ENCODE measurements at regions not wholly inside any gene's neighbourhood (a gene's known extent, or its start where the extent isn't known, plus 50 kb on each side); places are given as distances from the start of the nearest gene placed in this dataset.

DNA sequence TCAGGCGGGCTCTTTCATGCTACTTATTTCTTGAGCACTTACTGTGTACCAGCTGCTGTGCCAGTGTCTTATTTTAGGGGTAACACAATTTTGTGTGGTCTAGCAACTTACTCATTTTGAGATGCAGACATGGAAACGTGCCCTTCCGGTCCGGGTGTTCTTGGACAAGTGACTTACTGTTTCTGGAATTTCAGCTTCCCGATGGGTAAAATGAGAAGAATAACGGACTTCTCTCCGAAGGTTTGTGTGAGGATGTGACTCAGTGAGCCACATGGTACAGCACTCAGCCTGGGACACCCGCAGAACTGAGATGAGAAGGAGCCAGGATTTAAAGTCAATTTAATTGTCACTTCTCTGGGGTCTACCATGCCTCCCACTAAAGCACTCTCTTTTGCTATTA lies 114.5 kb upstream of the SYT13 start:
- Histone ChIP-seq H3K9ac (ENCODE audit: low read length) (peak overlapping the region; percentile 53), H4K20me1 (ENCODE audit: insufficient read depth, low read length) (no peaks in the 10 kb centered on the region), H2AFZ (ENCODE audit: low read depth, low read length) (no peak overlapping the region), H3K9me3 (ENCODE audit: insufficient read depth, low read depth, low read length) (no peaks in the 10 kb centered on the region), H3K27me3 (ENCODE audit: insufficient read depth, low read length) (peaks cover 5% of the 10 kb centered on the region), H3K4me2 (ENCODE audit: low read length) (peak overlapping the region; percentile 78), H3K4me1 (ENCODE audit: insufficient read depth, low read length) (peaks cover 16% of the 10 kb centered on the region), H3K4me3 (ENCODE audit: insufficient read depth, low read depth, low read length) (no peak overlapping the region), H3K27ac (ENCODE audit: low read depth, low read length) (peak overlapping the region; percentile 53), H3K36me3 (ENCODE audit: insufficient read depth, low read length) (no peaks in the 10 kb centered on the region), H3K79me2 (ENCODE audit: insufficient read depth, low read length) (no peaks in the 10 kb centered on the region)
- no peak overlapping the region for H3K4me3 Mint-ChIP-seq (ENCODE audit: unreplicated experiment)
- peaks cover 55% of the 10 kb centered on the region for H3K27me3 Mint-ChIP-seq (ENCODE audit: low read depth, unreplicated experiment)
- peaks cover 15% of the 10 kb centered on the region for H3K4me1 Mint-ChIP-seq (ENCODE audit: low read depth, unreplicated experiment)
- peaks cover 3% of the 10 kb centered on the region for H3K9me3 Mint-ChIP-seq (ENCODE audit: unreplicated experiment)
- FAIRE-seq (peak; percentile 23), DNase-seq (ENCODE audit: low read depth) (peak; percentile 78)
- H3K27ac Mint-ChIP-seq (ENCODE audit: unreplicated experiment): peak overlapping the region; percentile 6
- no peaks in the 10 kb centered on the region for H3K36me3 Mint-ChIP-seq (ENCODE audit: low read depth, unreplicated experiment)
- TF ChIP-seq EZH2 (IDR thresholded peaks at IDR 0.05; ENCODE audit: insufficient read depth, low read length): no peak
- TF ChIP-seq, protein P1, sequence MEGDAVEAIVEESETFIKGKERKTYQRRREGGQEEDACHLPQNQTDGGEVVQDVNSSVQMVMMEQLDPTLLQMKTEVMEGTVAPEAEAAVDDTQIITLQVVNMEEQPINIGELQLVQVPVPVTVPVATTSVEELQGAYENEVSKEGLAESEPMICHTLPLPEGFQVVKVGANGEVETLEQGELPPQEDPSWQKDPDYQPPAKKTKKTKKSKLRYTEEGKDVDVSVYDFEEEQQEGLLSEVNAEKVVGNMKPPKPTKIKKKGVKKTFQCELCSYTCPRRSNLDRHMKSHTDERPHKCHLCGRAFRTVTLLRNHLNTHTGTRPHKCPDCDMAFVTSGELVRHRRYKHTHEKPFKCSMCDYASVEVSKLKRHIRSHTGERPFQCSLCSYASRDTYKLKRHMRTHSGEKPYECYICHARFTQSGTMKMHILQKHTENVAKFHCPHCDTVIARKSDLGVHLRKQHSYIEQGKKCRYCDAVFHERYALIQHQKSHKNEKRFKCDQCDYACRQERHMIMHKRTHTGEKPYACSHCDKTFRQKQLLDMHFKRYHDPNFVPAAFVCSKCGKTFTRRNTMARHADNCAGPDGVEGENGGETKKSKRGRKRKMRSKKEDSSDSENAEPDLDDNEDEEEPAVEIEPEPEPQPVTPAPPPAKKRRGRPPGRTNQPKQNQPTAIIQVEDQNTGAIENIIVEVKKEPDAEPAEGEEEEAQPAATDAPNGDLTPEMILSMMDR (IDR thresholded peaks at IDR 0.05; ENCODE audit: insufficient read depth, low read depth, low read length): no peak

DNA sequence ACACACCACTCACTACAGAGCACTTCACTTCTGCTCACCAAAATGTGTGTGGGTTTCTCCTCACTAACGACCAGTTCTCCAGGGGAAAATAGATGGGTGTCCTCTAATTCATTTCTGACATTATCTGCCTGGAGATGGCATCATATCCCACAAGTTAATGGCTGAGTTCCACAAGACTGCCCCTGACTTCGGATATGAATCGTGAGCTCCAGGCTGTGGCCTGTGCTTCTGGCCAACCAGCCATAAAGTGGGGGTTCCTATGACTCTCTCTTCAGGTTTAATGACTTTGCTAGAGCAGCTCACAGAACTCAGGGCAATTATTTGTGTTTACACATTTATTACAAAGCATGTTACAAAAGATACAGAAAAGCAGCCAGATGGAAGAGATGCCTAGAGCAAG lies 113.0 kb upstream of the SYT13 start:
- Histone ChIP-seq H3K36me3 (ENCODE audit: insufficient read depth, low read length) (no peaks in the 10 kb centered on the region), H2AFZ (ENCODE audit: low read depth, low read length) (no peak overlapping the region), H3K27ac (ENCODE audit: low read depth, low read length) (no peak overlapping the region), H3K4me2 (ENCODE audit: low read length) (no peak overlapping the region), H4K20me1 (ENCODE audit: insufficient read depth, low read length) (no peaks in the 10 kb centered on the region), H3K79me2 (ENCODE audit: insufficient read depth, low read length) (no peaks in the 10 kb centered on the region), H3K4me3 (ENCODE audit: insufficient read depth, low read depth, low read length) (no peak overlapping the region), H3K9ac (ENCODE audit: low read length) (no peak overlapping the region), H3K4me1 (ENCODE audit: insufficient read depth, low read length) (peaks cover 16% of the 10 kb centered on the region), H3K9me3 (ENCODE audit: insufficient read depth, low read depth, low read length) (no peaks in the 10 kb centered on the region), H3K27me3 (ENCODE audit: insufficient read depth, low read length) (no peaks in the 10 kb centered on the region)
- H3K4me1 Mint-ChIP-seq (ENCODE audit: low read depth, unreplicated experiment): peaks cover 15% of the 10 kb centered on the region
- peaks cover 56% of the 10 kb centered on the region for H3K27me3 Mint-ChIP-seq (ENCODE audit: low read depth, unreplicated experiment)
- H3K4me3 Mint-ChIP-seq (ENCODE audit: unreplicated experiment): no peak overlapping the region
- FAIRE-seq: no peak
- TF ChIP-seq EZH2 (IDR thresholded peaks at IDR 0.05; ENCODE audit: insufficient read depth, low read length): no peak
- TF ChIP-seq, protein P1 (IDR thresholded peaks at IDR 0.05; ENCODE audit: insufficient read depth, low read depth, low read length): no peak
- H3K27ac Mint-ChIP-seq (ENCODE audit: unreplicated experiment): no peak overlapping the region
- DNase-seq (ENCODE audit: low read depth): no peak
- peaks cover 3% of the 10 kb centered on the region for H3K9me3 Mint-ChIP-seq (ENCODE audit: unreplicated experiment)
- no peaks in the 10 kb centered on the region for H3K36me3 Mint-ChIP-seq (ENCODE audit: low read depth, unreplicated experiment)

DNA sequence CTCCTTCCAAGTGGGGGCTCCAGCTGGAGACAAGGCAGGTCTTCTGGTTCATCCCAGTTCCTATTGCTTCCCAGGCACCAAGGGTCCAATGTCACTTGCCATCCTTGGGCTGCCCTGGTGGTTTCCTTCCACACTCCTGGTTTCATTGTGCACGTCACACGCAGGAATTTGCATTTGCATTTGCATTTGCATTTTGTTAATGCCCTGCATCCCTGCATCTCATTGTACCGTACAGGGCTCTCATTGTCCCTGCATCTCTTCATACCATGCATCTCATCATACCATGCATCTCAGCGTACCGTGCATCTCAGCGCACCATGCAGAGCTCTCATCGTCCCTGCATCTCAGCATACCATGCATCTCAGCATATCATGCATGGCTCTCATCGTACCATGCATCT lies 112.2 kb upstream of the SYT13 start:
- Mint-ChIP-seq H3K27ac (ENCODE audit: unreplicated experiment) (no peak overlapping the region), H3K4me3 (ENCODE audit: unreplicated experiment) (no peak overlapping the region), H3K27me3 (ENCODE audit: low read depth, unreplicated experiment) (peaks cover 61% of the 10 kb centered on the region), H3K36me3 (ENCODE audit: low read depth, unreplicated experiment) (no peaks in the 10 kb centered on the region), H3K4me1 (ENCODE audit: low read depth, unreplicated experiment) (peaks cover 13% of the 10 kb centered on the region), H3K9me3 (ENCODE audit: unreplicated experiment) (peaks cover 3% of the 10 kb centered on the region)
- H3K36me3 ChIP-seq (ENCODE audit: insufficient read depth, low read length): no peaks in the 10 kb centered on the region
- H3K4me1 ChIP-seq (ENCODE audit: insufficient read depth, low read length): peaks cover 16% of the 10 kb centered on the region
- no peak for FAIRE-seq
- no peaks in the 10 kb centered on the region for H4K20me1 ChIP-seq (ENCODE audit: insufficient read depth, low read length)
- no peaks in the 10 kb centered on the region for H3K27me3 ChIP-seq (ENCODE audit: insufficient read depth, low read length)
- TF ChIP-seq, protein P1 (IDR thresholded peaks at IDR 0.05; ENCODE audit: insufficient read depth, low read depth, low read length): no peak
- no peak for TF ChIP-seq EZH2 (IDR thresholded peaks at IDR 0.05; ENCODE audit: insufficient read depth, low read length)
- no peak overlapping the region for H3K9ac ChIP-seq (ENCODE audit: low read length)
- H3K79me2 ChIP-seq (ENCODE audit: insufficient read depth, low read length): no peaks in the 10 kb centered on the region
- H3K4me2 ChIP-seq (ENCODE audit: low read length): no peak overlapping the region
- H3K27ac ChIP-seq (ENCODE audit: low read depth, low read length): no peak overlapping the region
- H3K9me3 ChIP-seq (ENCODE audit: insufficient read depth, low read depth, low read length): no peaks in the 10 kb centered on the region
- no peak overlapping the region for H3K4me3 ChIP-seq (ENCODE audit: insufficient read depth, low read depth, low read length)
- no peak for DNase-seq (ENCODE audit: low read depth)
- H2AFZ ChIP-seq (ENCODE audit: low read depth, low read length): no peak overlapping the region
